Duodenal mucosa (tissue), 2 donors: ENCODE measurements at regions not wholly inside any gene's neighbourhood (a gene's known extent, or its start where the extent isn't known, plus 50 kb on each side); places are given as distances from the start of the nearest gene placed in this dataset.

Source experiments
- H3K27ac ChIP-seq: one replicate; pipeline ENCODE4 v1.7.0; 2013; ENCODE audit warnings: low read depth, low read length
- H3K27me3 ChIP-seq, 2 donors: one replicate each; pipeline ENCODE4 v1.7.0; 2013; ENCODE audit warnings: low read length in 2 of 2, control low read depth in 1 of 2; ENCODE audit not compliant: insufficient read depth in 2 of 2, control insufficient read depth in 1 of 2
- H3K36me3 ChIP-seq, 2 donors: one replicate each; pipeline ENCODE4 v1.7.0; 2013; ENCODE audit warnings: low read length in 2 of 2, control low read depth in 1 of 2; ENCODE audit not compliant: insufficient read depth in 2 of 2, control insufficient read depth in 1 of 2
- H3K4me1 ChIP-seq, 2 donors: one replicate each; pipeline ENCODE4 v1.7.0; 2013; ENCODE audit warnings: low read length in 2 of 2, control low read depth in 1 of 2; ENCODE audit not compliant: insufficient read depth in 2 of 2, control insufficient read depth in 1 of 2
- H3K4me3 ChIP-seq, 2 donors: one replicate each; pipeline ENCODE4 v1.7.0; 2013; ENCODE audit warnings: low read length in 2 of 2, low read depth in 1 of 2
- H3K9ac ChIP-seq, 2 donors: one replicate each; pipeline ENCODE4 v1.7.0; 2013; ENCODE audit warnings: low read length in 2 of 2, low read depth in 1 of 2
- H3K9me3 ChIP-seq, 2 donors: one replicate each; pipeline ENCODE4 v1.7.0; 2013; ENCODE audit warnings: low read length in 2 of 2, control low read depth in 1 of 2; ENCODE audit not compliant: control insufficient read depth in 1 of 2

GRCh38 chr9:28407351-28407750 lies 834.1 kb upstream of the C9orf72 start:
- no peak overlapping the region for H3K9ac ChIP-seq
- H3K4me3 ChIP-seq = no peak overlapping the region
- H3K27ac ChIP-seq = no peak overlapping the region
- no peaks in the 10 kb centered on the region for H3K36me3 ChIP-seq
- no peaks in the 10 kb centered on the region for H3K27me3 ChIP-seq
- H3K4me1 ChIP-seq = no peaks in the 10 kb centered on the region
- no peaks in the 10 kb centered on the region for H3K9me3 ChIP-seq

- H3K9me3 ChIP-seq = no peaks in the 10 kb centered on the region
- no peaks in the 10 kb centered on the region for H3K27me3 ChIP-seq
- H3K4me1 ChIP-seq = no peaks in the 10 kb centered on the region
- no peaks in the 10 kb centered on the region for H3K36me3 ChIP-seq
- H3K9ac ChIP-seq = no peak overlapping the region
- H3K27ac ChIP-seq = no peak overlapping the region
- no peak overlapping the region for H3K4me3 ChIP-seq
Observed at GRCh38 chr9:28409919-28410318, 836.6 kb upstream of the C9orf72 start.

- H3K9ac ChIP-seq = no peak overlapping the region
- no peak overlapping the region for H3K4me3 ChIP-seq
- no peaks in the 10 kb centered on the region for H3K27me3 ChIP-seq
Observed at GRCh38 chr9:28410411-28410810, 837.1 kb upstream of the C9orf72 start.

GRCh38 chr9:28413471-28413870 lies 840.2 kb upstream of the C9orf72 start:
- no peaks in the 10 kb centered on the region for H3K36me3 ChIP-seq
- no peaks in the 10 kb centered on the region for H3K27me3 ChIP-seq
- no peaks in the 10 kb centered on the region for H3K4me1 ChIP-seq
- no peak overlapping the region for H3K4me3 ChIP-seq
- H3K9ac ChIP-seq = no peak overlapping the region
- H3K27ac ChIP-seq = no peak overlapping the region
- H3K9me3 ChIP-seq = no peaks in the 10 kb centered on the region

More at GRCh38 chr9:28410411-28410810, 837.1 kb upstream of the C9orf72 start:
- no peaks in the 10 kb centered on the region for H3K9me3 ChIP-seq
- no peak overlapping the region for H3K27ac ChIP-seq
- H3K36me3 ChIP-seq = no peaks in the 10 kb centered on the region
- H3K4me1 ChIP-seq = no peaks in the 10 kb centered on the region

GRCh38 chr9:28423255-28423654 lies 850.0 kb upstream of the C9orf72 start:
- Histone ChIP-seq H3K27me3 (no peaks in the 10 kb centered on the region), H3K9ac (no peak overlapping the region), H3K9me3 (no peaks in the 10 kb centered on the region), H3K27ac (no peak overlapping the region), H3K36me3 (no peaks in the 10 kb centered on the region), H3K4me1 (no peaks in the 10 kb centered on the region), H3K4me3 (no peak overlapping the region)

GRCh38 chr9:28435456-28435855 lies 862.2 kb upstream of the C9orf72 start:
- no peaks in the 10 kb centered on the region for H3K36me3 ChIP-seq
- no peak overlapping the region for H3K9ac ChIP-seq

GRCh38 chr9:28439688-28440087 lies 866.4 kb upstream of the C9orf72 start:
- Histone ChIP-seq H3K36me3 (no peaks in the 10 kb centered on the region), H3K27me3 (no peaks in the 10 kb centered on the region), H3K9me3 (peaks cover 13% of the 10 kb centered on the region in 2 donors), H3K4me3 (no peak overlapping the region), H3K4me1 (no peaks in the 10 kb centered on the region), H3K27ac (no peak overlapping the region), H3K9ac (no peak overlapping the region)

More at GRCh38 chr9:28435456-28435855, 862.2 kb upstream of the C9orf72 start:
- Histone ChIP-seq H3K9me3 (no peaks in the 10 kb centered on the region), H3K27ac (no peak overlapping the region), H3K27me3 (no peaks in the 10 kb centered on the region), H3K4me3 (no peak overlapping the region), H3K4me1 (no peaks in the 10 kb centered on the region)

- no peak overlapping the region for H3K9ac ChIP-seq
- no peak overlapping the region for H3K4me3 ChIP-seq
- H3K36me3 ChIP-seq = no peaks in the 10 kb centered on the region
- H3K9me3 ChIP-seq = peaks cover 13 to 14% of the 10 kb centered on the region in 2 donors
- H3K27me3 ChIP-seq = no peaks in the 10 kb centered on the region
- H3K4me1 ChIP-seq = no peaks in the 10 kb centered on the region
- H3K27ac ChIP-seq = no peak overlapping the region
Observed at GRCh38 chr9:28443461-28443860, 870.2 kb upstream of the C9orf72 start.

GRCh38 chr9:28444637-28445036 lies 871.4 kb upstream of the C9orf72 start:
- Histone ChIP-seq H3K36me3 (no peaks in the 10 kb centered on the region), H3K27me3 (no peaks in the 10 kb centered on the region), H3K27ac (no peak overlapping the region), H3K4me3 (no peak overlapping the region), H3K9me3 (peaks cover 13 to 14% of the 10 kb centered on the region in 2 donors), H3K9ac (no peak overlapping the region), H3K4me1 (no peaks in the 10 kb centered on the region)

- Histone ChIP-seq H3K9ac (no peak overlapping the region), H3K27me3 (no peaks in the 10 kb centered on the region)
Observed at GRCh38 chr9:28445211-28445610, 871.9 kb upstream of the C9orf72 start.

GRCh38 chr9:28453918-28454317 lies 880.6 kb upstream of the C9orf72 start:
- H3K36me3 ChIP-seq = no peaks in the 10 kb centered on the region

More at GRCh38 chr9:28445211-28445610, 871.9 kb upstream of the C9orf72 start:
- Histone ChIP-seq H3K9me3 (peaks cover 13 to 14% of the 10 kb centered on the region in 2 donors), H3K4me3 (no peak overlapping the region), H3K4me1 (no peaks in the 10 kb centered on the region), H3K36me3 (no peaks in the 10 kb centered on the region), H3K27ac (no peak overlapping the region)

More at GRCh38 chr9:28453918-28454317, 880.6 kb upstream of the C9orf72 start:
- Histone ChIP-seq H3K9ac (no peak overlapping the region), H3K9me3 (peaks cover 0 to 2% of the 10 kb centered on the region in 2 donors), H3K27ac (no peak overlapping the region), H3K4me3 (no peak overlapping the region), H3K27me3 (no peaks in the 10 kb centered on the region), H3K4me1 (no peaks in the 10 kb centered on the region)
